NCI-H2227 (cell line): ENCODE measurements at regions not wholly inside any gene's neighbourhood (a gene's known extent, or its start where the extent isn't known, plus 50 kb on each side); places are given as distances from the start of the nearest gene placed in this dataset.
"Not testable (repeated sequence)": the region's sequence is repeated elsewhere in the genome, so short reads cannot be mapped to it uniquely, and the experiment has no call there.

Experiments used
- DNase-seq: peaks from one replicate; lab custom pipeline; 2025; ENCODE audit not compliant: unreplicated experiment; lab: John Stamatoyannopoulos, UW

DNA sequence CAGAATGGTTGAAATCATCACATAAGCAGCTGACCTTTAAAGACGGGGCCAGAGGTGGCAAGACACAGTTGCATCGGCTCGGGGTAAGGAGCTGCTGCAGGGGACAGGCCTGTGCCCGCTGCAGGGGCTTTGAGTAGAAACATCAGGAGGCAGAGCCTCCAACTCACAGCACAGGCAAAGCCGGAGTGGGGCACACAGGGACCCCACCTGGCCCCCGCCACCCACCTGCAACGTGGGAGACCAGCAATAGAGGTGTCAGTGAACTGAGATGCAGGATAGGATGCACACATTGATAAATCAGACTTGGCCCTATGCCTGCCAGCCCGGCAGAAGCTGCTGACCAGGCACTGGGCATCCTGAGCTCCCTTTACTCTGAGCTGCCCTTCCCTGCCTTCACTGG is 257.2 kb downstream of the NPHP4 start:
- DNase-seq = no peak

DNA sequence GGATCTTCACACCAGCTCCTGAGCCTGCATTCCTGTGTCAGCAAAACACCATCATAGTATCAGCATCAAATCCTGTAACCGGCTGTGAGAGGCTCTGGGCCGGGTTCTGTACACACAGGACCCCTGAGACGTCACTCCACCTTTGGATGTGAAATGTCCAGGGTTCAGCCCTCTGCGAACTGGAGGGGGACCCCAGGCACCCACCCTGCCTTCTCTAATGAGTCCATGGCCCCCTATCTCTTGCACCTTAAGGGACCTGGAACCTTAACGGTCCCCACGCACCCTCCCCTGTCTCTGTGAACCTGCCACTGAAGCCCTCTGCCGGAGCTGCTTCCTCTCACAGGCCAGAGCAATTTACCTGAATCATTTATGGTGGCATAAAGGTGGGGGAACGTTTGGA is 257.8 kb downstream of the NPHP4 start:
- no peak for DNase-seq

DNA sequence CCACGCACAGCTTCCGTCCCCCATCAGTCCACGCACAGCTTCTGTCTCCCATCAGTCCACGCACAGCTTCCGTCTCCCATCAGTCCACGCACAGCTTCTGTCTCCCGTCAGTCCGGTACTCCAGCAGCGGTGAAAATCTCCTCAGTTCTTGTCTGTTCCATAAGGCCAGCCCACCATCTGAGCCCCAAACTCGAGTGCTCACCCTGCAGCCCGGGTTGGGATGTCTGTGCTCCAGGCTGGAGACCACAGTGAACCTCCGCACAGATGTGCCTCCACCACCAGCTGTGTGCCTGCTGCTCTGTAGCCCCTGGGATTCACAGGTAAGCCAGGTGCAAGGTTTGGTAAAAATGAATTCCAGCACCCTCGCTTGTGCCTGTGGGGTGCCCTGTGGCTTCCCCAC is 258.6 kb downstream of the NPHP4 start:
- no peak for DNase-seq

GRCh38 chr1:5731110-5731423 is 261.2 kb downstream of the NPHP4 start:
- DNase-seq = no peak

DNA sequence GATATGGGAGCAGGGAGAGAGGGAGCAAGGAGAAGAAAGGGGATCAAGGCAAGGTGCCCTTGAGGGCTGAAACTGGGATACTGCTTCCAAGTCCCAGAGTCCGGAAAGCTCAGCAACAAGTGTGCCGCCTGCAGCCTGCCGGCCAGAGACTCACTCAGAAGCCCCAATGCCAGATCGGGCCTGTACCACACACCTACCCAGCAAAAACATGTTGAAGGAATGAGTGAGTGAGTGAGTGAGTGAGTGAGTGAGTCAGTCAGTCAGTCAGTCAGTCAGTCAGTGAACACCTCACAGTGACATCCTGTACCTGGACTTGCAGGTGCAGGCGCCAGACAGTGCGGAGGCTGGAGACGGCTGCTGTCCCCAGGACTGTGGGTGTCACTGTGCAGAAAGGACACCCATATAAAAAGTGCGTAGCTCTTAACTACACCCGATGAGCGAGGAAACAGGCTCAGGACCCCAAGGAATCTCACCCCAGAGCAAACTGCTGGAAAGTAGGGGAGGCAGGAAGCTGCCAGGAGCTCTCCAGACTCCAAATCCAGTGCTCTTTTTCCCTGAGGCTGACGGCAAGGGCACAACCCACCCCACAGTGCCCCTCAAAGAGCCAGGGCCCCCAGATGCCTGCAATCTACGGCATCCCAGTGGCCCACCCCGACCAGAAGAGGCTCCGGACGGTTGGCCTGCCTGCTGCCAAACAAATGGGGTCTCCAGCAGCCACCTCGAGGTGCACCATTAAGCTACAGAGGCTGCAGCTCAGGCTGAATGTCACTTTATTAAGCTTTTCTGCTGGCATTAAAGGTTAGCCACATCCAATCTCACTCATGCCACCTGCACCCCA is 261.7 kb downstream of the NPHP4 start:
- no peak for DNase-seq

DNA sequence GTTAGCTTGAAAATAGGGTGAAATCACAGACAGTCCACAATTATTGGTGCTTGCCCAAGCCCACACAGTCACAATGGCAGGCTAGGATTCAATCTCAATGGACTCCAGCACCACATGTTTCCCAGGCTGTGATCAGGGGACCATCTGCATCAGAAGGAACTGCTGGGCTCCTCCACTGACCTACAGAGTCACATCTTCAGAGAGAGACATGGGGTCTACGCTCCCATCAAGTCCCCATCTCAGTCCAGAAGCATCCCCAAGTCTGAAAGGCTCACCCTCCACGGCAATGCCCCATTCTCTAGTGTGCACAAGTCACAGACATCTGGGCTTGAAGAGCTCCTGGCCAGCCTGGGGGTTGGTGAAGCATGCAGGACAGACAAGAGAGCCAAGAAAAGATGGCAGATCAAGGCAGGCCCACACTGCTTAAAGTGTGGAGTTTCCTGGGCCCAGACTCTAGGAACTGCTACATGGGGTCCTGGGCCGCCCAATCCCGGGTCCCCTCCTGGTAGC is 262.5 kb downstream of the NPHP4 start:
- DNase-seq = no peak

DNA sequence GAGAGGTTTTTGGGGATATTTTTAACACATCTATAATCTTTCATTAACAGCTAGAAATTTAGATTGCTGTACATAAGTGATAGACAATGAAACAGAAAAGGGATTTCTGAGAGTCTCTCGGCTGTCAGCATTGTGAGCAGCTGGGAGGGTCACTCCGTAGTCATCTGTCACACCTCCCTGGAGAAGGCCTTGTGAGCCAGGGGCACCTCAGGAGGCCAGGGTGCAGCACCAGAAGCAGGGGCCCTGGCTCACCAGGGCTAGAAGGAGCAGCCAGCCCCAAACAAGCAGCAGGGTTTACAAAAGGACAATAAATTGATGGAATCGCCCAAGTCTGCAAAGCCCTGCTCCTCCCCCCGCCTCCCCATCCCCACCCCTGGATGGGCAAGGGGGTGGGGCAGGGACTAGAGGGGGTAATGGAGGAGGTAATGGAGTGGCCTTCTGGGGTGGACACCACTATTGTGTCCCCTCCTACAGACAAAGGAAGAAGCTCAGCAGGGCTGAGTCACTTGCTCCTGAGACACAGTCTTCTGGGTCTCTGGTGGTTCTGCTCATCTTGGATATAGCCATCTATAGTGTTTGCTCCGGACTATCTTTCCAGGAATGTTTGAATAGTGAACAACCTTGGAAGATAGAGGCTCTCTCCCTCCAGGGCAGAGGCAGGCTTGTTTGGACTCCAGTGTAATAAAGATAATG is 263.4 kb downstream of the NPHP4 start:
- DNase-seq = no peak

DNA sequence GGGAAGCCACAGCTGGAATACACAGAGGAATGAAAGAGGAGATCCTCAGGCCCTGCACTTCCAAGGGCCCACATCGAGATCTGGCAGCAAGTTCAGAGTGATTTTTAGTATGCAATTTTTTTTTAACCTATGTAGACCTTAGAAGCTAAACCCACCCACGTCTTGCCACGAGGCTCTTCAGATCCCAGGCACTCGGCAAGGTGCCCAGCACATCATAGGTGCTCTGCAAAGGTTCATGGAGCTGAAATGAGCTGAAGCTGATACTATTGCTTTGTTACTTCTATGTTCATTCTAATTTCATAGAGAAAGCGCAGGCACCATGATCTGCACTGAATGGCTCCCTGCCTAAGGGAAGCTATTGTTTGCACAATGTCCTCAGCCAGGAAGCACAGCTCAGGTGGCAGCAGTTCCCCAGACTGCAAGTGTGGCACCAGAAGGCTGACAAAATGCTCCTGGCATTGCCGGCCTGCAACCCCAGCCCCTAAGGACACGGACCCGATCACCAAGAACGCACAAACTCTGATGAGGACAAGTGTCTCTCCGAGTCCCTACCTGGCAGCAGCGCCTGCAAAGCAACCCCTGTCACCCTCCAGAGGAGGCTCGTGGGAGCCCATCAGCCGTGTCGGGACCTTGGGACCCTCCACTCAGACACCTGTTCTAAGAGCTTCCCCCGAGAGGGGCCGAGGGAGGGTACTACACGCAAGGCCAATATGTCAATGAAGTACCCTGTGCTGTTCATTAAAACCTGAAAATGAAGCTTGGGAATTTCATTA is 264.2 kb downstream of the NPHP4 start:
- DNase-seq = no peak

GRCh38 chr1:5727191-5727590 is 265.0 kb downstream of the NPHP4 start:
- DNase-seq = no peak

GRCh38 chr1:5726586-5727184 is 265.5 kb downstream of the NPHP4 start:
- DNase-seq = not testable (repeated sequence)

GRCh38 chr1:5725855-5726585 is 266.2 kb downstream of the NPHP4 start:
- no peak for DNase-seq

DNA sequence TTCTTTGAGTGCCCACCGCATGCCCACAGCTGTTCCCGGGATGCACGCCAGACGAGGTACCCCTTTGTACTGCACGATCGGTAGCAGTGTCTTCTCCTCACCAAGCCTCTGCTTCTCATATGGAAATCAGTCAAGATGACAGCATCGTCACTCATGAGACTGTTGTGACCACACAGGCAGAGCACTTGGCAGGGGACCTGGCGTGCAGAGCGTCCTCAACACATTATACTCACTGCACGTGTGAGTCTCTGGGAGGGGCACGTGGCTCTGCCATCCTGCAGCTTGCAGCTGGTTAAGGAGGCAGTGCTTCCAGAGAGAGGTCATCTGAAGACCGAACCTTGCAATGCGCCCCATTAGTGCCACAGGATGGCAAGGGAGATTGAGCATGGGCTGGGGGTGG is 266.8 kb downstream of the NPHP4 start:
- DNase-seq = no peak

GRCh38 chr1:5724847-5725246 is 267.4 kb downstream of the NPHP4 start:
- no peak for DNase-seq

- no peak for DNase-seq
Measured at GRCh38 chr1:5722635-5723164, 269.5 kb downstream of the NPHP4 start.

GRCh38 chr1:5721634-5722215 is 270.5 kb downstream of the NPHP4 start:
- no peak for DNase-seq

GRCh38 chr1:5720936-5721335 is 271.3 kb downstream of the NPHP4 start:
- DNase-seq = no peak

GRCh38 chr1:5720484-5720883 is 271.7 kb downstream of the NPHP4 start:
- DNase-seq = no peak

- no peak for DNase-seq
Measured at GRCh38 chr1:5720045-5720444, 272.2 kb downstream of the NPHP4 start.

DNA sequence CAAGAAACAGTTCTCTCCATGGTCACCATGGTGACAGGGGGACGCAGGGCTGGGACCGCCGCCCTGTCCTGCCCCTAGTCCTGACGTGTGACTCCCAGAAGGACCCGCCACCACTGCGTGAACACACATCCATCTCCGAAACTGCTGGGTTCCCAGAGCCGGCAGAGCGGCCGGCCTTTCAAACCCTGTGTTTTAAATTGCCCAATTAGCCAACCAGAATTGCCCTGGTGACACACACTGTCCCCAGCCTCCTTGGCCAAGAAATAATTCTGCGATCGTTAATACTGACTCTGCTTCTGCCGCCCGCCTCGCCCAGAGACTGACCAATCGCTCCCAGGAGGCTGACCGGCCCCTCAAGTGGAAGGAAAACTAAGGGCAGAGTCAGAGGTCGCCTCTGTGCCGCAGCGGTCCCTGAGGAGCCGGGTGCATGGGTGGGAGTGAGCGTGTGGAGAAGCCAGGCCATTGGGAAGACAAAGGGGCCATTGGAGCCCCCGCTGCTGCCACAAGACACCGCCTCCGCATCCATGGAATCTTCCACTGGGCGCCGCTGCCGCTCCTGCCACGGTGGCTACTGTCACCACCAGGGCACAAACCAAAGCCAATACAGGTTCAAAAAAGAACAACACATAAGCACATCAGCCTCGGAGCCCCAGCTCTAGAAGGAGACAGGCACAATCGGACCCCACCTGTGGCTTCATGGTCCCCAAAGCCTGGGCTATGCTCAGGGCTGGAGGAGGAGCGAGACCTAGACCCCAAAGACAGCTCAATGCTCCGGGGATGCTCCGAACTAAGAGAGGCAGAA is 273.2 kb downstream of the NPHP4 start:
- peak; percentile 51 for DNase-seq
